OCI-LY1 (cell line): ENCODE measurements at regions not wholly inside any gene's neighbourhood (a gene's known extent, or its start where the extent isn't known, plus 50 kb on each side); places are given as distances from the start of the nearest gene placed in this dataset.

Source experiments
- H2AFZ ChIP-seq: fragments of 200-600 bp; sonication (generic), shearing (Covaris generic); 2 replicates; pipeline ENCODE4 v1.6.0; 2014; ENCODE audit warnings: antibody characterized with exemption, mild to moderate bottlenecking, low read length
- H3F3A ChIP-seq: fragments of 200-600 bp; sonication (generic), shearing (Covaris generic); 2 replicates; pipeline ENCODE4 v1.6.0; 2014; ENCODE audit warnings: mild to moderate bottlenecking, antibody characterized with exemption, low read length, moderate library complexity; ENCODE audit not compliant: insufficient read depth
- H3K27ac ChIP-seq: fragments of 200-600 bp; sonication (generic); 2 replicates; pipeline ENCODE4 v1.5.1; 2014; ENCODE audit warnings: low read length, mixed run types, mild to moderate bottlenecking, low read depth; ENCODE audit not compliant: poor library complexity, severe bottlenecking
- H3K27me3 ChIP-seq: fragments of 200-600 bp; sonication (generic); 2 replicates; pipeline ENCODE4 v1.6.0; 2014; ENCODE audit warnings: antibody characterized with exemption, mild to moderate bottlenecking, low read length, moderate library complexity; ENCODE audit not compliant: insufficient read depth
- H3K36me3 ChIP-seq: fragments of 200-600 bp; sonication (generic); 2 replicates; pipeline ENCODE4 v1.6.1; 2014; ENCODE audit warnings: mild to moderate bottlenecking, antibody characterized with exemption, low read length, moderate library complexity, mixed read lengths; ENCODE audit not compliant: insufficient read depth
- H3K4me1 ChIP-seq: fragments of 200-600 bp; sonication (generic); 2 replicates; pipeline ENCODE4 v1.5.1; 2014; ENCODE audit warnings: mild to moderate bottlenecking, low read length, moderate library complexity; ENCODE audit not compliant: insufficient read depth, severe bottlenecking
- H3K4me2 ChIP-seq: fragments of 200-600 bp; sonication (generic), shearing (Covaris generic); 2 replicates; pipeline ENCODE4 v1.6.1; 2014; ENCODE audit warnings: low read length
- H3K4me3 ChIP-seq: fragments of 200-600 bp; sonication (generic); 2 replicates; pipeline ENCODE4 v1.5.1; 2014; ENCODE audit warnings: low read length, low read depth, mild to moderate bottlenecking, mixed read lengths; ENCODE audit not compliant: poor library complexity, severe bottlenecking
- H3K79me2 ChIP-seq: fragments of 200-600 bp; shearing (Covaris generic); 2 replicates; pipeline ENCODE4 v1.6.1; 2016; ENCODE audit warnings: mixed run types, low read length, mixed read lengths; ENCODE audit not compliant: insufficient read depth
- H3K9ac ChIP-seq: fragments of 200-600 bp; sonication (generic), shearing (Covaris generic); 2 replicates; pipeline ENCODE4 v1.6.1; 2014; ENCODE audit warnings: mild to moderate bottlenecking, low read length, mixed read lengths
- H3K9me2 ChIP-seq: fragments of 200-600 bp; sonication (generic), shearing (Covaris generic); 2 replicates; pipeline ENCODE4 v1.6.1; 2014; ENCODE audit warnings: low read depth, mild to moderate bottlenecking, low read length, mixed read lengths
- H3K9me3 ChIP-seq: fragments of 200-600 bp; shearing (Covaris generic); 2 replicates; pipeline ENCODE4 v1.6.1; 2014; ENCODE audit warnings: low read length, mixed read lengths
- H4K20me1 ChIP-seq: fragments of 200-600 bp; sonication (generic), shearing (Covaris generic); 2 replicates; pipeline ENCODE4 v1.6.0; 2016; ENCODE audit warnings: mild to moderate bottlenecking, low read length; ENCODE audit not compliant: insufficient read depth
- EZH2 ChIP-seq: fragments of 200-600 bp; sonication (generic), shearing (Covaris generic); IDR thresholded peaks from 2 replicates; pipeline ENCODE4 v1.8.0; 2017; ENCODE audit warnings: borderline replicate concordance, mixed run types, mild to moderate bottlenecking, antibody characterized with exemption, low read length, moderate library complexity, mixed read lengths
- TF ChIP-seq, protein P1 (sequence below): fragments of 200-600 bp; sonication (generic), shearing (Covaris generic); IDR thresholded peaks from 2 replicates; pipeline ENCODE4 v1.5.1; 2017; ENCODE audit warnings: mild to moderate bottlenecking, antibody characterized with exemption, low read length, moderate library complexity, mixed read lengths

- H3K79me2 ChIP-seq = no peaks in the 10 kb centered on the region
- H2AFZ ChIP-seq = no peak overlapping the region
- H3K27ac ChIP-seq = no peak overlapping the region
- no peaks in the 10 kb centered on the region for H3K4me1 ChIP-seq
- no peak overlapping the region for H3K4me2 ChIP-seq
- no peaks in the 10 kb centered on the region for H3K9me3 ChIP-seq
- TF ChIP-seq, protein P1, sequence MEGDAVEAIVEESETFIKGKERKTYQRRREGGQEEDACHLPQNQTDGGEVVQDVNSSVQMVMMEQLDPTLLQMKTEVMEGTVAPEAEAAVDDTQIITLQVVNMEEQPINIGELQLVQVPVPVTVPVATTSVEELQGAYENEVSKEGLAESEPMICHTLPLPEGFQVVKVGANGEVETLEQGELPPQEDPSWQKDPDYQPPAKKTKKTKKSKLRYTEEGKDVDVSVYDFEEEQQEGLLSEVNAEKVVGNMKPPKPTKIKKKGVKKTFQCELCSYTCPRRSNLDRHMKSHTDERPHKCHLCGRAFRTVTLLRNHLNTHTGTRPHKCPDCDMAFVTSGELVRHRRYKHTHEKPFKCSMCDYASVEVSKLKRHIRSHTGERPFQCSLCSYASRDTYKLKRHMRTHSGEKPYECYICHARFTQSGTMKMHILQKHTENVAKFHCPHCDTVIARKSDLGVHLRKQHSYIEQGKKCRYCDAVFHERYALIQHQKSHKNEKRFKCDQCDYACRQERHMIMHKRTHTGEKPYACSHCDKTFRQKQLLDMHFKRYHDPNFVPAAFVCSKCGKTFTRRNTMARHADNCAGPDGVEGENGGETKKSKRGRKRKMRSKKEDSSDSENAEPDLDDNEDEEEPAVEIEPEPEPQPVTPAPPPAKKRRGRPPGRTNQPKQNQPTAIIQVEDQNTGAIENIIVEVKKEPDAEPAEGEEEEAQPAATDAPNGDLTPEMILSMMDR = no peak
- H4K20me1 ChIP-seq = no peaks in the 10 kb centered on the region
- H3F3A ChIP-seq = no peaks in the 10 kb centered on the region
- H3K36me3 ChIP-seq = no peaks in the 10 kb centered on the region
- H3K27me3 ChIP-seq = no peaks in the 10 kb centered on the region
- no peaks in the 10 kb centered on the region for H3K9me2 ChIP-seq
- no peak overlapping the region for H3K4me3 ChIP-seq
- no peak overlapping the region for H3K9ac ChIP-seq
Measured at GRCh38 chr3:115384381-115384780, 237.3 kb upstream of the ZBTB20 start.

DNA sequence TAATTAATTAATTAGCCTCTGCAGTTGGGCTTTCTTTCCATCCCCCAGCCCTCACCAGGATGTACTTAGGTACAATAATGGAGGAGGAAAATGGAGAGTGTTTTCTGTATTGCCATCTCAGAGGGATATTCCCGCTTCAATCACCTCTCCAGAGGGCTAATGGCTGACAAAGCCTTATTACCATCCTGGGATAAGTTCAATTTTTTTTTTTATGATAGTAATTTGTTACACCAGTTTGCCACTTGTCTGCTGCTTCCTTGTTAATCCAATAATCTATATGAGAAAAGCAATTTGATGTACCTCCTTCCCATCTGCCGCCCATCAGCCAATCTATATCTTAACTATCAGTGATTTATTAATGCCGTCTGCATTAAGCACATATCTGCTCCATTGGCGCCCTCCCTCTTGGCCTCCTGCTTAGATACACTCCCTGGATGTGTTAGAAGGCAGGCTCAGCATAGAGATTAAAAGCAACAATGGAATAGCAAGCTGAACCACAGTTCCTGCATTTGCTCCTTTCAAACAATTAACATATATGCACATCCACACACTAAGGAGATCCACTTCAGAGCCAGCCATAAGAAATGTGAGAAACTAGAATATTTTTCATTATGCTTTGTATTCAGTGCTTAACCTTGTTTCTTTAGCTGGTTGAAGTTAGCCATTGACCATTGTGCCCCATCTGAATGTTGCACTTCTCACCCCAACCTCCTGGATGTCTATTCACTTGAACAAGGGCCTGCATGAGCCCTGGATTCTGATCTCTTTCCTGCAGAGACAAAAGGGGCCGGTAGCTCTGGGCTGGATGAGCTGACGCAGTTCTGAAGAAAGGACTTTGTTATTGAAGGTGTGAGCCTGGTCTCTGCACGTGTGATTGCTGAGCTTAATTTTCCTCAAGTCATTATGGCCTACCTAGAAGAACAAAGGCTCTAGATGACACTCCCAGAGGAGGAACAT is 237.3 kb upstream of the GAP43 start:
- Histone ChIP-seq H3F3A (no peaks in the 10 kb centered on the region), H3K9me3 (no peaks in the 10 kb centered on the region), H4K20me1 (no peaks in the 10 kb centered on the region), H3K9ac (no peak overlapping the region), H3K4me2 (no peak overlapping the region), H3K27me3 (no peaks in the 10 kb centered on the region), H2AFZ (no peak overlapping the region), H3K36me3 (no peaks in the 10 kb centered on the region), H3K27ac (no peak overlapping the region), H3K4me1 (no peaks in the 10 kb centered on the region), H3K9me2 (no peaks in the 10 kb centered on the region), H3K4me3 (no peak overlapping the region), H3K79me2 (no peaks in the 10 kb centered on the region)
- no peak for TF ChIP-seq EZH2
- TF ChIP-seq, protein P1 = no peak

GRCh38 chr3:115388166-115388565 is 235.1 kb upstream of the GAP43 start:
- TF ChIP-seq EZH2 = no peak
- TF ChIP-seq, protein P1 = no peak
- Histone ChIP-seq H3K79me2 (no peaks in the 10 kb centered on the region), H3K9ac (no peak overlapping the region), H3K36me3 (no peaks in the 10 kb centered on the region), H3K4me1 (no peaks in the 10 kb centered on the region), H3K27ac (no peak overlapping the region), H3K9me2 (no peaks in the 10 kb centered on the region), H3F3A (no peaks in the 10 kb centered on the region), H2AFZ (no peak overlapping the region), H3K4me2 (no peak overlapping the region), H3K27me3 (no peaks in the 10 kb centered on the region), H3K4me3 (no peak overlapping the region), H3K9me3 (no peaks in the 10 kb centered on the region), H4K20me1 (no peaks in the 10 kb centered on the region)
